DMS 273 treated with DMSO at 0.1 percent for 48 hours (cell line): ENCODE measurements at regions not wholly inside any gene's neighbourhood (a gene's known extent, or its start where the extent isn't known, plus 50 kb on each side); places are given as distances from the start of the nearest gene placed in this dataset.

Experiments
- DNase-seq: peaks from one replicate; lab custom pipeline; 2025; lab: John Stamatoyannopoulos, UW

GRCh38 chr3:59131016-59131766, 81.4 kb upstream of the CFAP20DC start:
- DNase-seq: no peak

GRCh38 chr3:59128685-59129084, 78.9 kb upstream of the CFAP20DC start:
- DNase-seq: no peak

GRCh38 chr3:59127071-59127470, 77.2 kb upstream of the CFAP20DC start:
- no peak for DNase-seq

GRCh38 chr3:59126446-59126845, 76.6 kb upstream of the CFAP20DC start:
- DNase-seq: no peak

- no peak for DNase-seq
These were observed 71.7 kb upstream of the CFAP20DC start for GRCh38 chr3:59121346-59122144.

- no peak for DNase-seq
These were observed 69.1 kb upstream of the CFAP20DC start for GRCh38 chr3:59118928-59119327.

GRCh38 chr3:59117396-59117795, 67.6 kb upstream of the CFAP20DC start:
- no peak for DNase-seq

- no peak for DNase-seq
These were observed 66.4 kb upstream of the CFAP20DC start for GRCh38 chr3:59116233-59116537.

GRCh38 chr3:59115364-59116232, 65.8 kb upstream of the CFAP20DC start:
- no peak for DNase-seq

- DNase-seq: no peak
These were observed 58.3 kb upstream of the CFAP20DC start for GRCh38 chr3:59107856-59108815.

- no peak for DNase-seq
These were observed 56.3 kb upstream of the CFAP20DC start for GRCh38 chr3:59106085-59106648.

- no peak for DNase-seq
These were observed 53.7 kb upstream of the CFAP20DC start for GRCh38 chr3:59103552-59103951.

- no peak for DNase-seq
These were observed 51.5 kb upstream of the CFAP20DC start for GRCh38 chr3:59101231-59101736.
